Skin of body (tissue), 1 donor: ENCODE measurements at regions not wholly inside any gene's neighbourhood (a gene's known extent, or its start where the extent isn't known, plus 50 kb on each side); places are given as distances from the start of the nearest gene placed in this dataset.

Experiments
- DNase-seq: peaks from one replicate; lab custom pipeline; 2025; lab: John Stamatoyannopoulos, UW

DNA sequence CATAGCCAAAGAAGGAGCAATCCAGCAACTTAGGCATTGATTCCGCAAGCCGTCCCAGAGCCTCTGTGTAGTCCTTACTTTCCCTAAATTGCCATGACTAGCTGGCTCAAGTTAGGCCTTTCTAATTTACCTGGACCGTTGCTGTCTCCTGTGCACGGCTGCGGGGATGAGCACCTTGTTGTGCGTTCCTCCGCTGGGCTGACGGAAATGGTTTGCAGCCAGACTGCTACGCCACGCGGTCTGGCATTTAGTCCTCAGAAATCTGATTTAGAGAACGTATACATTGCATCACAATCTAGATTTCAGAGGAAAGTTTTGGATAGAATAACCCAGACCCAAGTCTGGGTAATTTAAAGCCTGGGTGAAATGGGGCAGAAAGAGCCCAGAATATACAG lies 133.2 kb upstream of the ARHGAP5 start:
- DNase-seq: no peak

DNA sequence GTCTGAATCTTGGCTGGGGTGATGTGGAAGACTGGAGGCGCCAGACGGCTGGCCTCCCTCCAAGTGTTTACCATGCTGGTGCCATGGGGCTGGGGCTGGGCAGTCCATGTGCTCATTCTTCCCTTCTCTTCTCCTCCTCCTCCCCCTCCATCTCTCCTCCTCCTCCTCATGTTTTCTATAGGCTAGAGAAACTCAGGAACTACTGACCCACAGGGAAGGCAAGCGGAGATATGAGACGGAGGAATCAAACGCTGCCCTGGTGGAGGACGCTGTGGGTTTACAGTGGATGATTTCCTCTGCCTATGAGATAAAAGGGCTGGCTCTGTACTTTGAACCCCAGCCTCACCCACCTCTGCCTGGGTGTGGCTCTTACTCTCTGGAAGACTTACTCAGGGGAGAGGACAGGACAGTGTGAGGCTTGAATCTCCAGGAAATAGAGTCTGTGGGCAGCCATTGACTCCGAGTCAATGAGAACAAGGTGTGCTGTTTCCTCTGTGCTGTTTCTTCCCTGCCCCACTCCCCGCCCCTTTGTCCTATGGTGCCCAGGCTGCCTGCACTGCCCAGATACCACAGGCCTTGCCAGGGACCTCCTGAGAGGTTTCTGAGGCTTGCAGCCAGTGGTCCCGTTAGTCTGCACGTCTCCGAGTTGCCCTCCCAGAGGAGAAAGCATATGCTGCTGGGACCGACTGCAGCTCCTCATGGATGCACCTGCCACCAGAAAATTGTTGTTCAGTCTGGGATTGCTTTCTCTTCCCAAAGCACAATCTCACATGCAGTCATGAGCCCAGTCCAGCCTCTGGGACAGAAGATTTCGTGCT lies 132.6 kb upstream of the ARHGAP5 start:
- no peak for DNase-seq

DNA sequence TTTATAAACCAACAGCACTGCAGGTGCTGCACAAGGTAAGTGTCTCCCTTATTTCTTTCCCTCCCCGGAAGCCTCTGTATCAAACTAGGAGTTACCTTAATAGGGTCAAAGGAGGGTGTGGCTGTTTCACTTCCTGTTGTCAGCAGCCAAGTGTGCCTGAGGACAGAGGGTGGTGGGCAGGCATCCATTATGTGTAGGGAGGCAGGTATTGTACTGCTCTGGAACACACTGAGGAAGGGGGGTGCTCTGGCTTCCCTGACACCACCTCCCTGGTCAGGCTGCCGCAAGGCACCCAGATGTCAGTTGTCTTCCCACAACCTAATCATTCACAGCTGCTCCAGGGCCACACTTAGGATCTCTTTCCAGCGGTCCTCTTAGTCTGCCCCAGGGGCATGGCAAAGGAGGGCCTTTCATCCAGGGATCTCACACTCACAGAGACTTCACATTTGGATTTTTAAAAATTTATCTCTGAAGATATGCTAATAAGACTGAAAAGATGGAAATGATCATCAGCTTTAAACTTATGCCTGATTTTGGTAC lies 132.0 kb upstream of the ARHGAP5 start:
- no peak for DNase-seq

DNA sequence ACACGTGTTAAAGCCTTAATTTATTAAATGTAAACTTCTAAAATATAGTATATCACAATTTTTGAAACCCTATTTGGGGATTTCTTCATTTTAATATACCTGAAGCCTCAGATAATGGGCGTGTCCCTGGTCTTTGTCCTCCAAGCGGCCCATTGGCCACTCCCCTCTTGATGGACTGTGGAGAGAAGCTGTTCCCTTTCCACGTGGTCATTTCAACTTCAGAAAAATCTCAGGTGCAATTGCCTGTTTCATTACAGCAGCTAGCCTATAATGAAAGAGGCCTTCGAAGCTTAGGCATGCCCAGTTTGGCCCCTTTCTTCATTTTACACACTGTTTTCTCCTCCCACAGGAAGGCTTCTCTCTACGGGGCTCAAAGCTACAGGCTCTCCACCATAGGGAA lies 131.4 kb upstream of the ARHGAP5 start:
- DNase-seq: no peak

DNA sequence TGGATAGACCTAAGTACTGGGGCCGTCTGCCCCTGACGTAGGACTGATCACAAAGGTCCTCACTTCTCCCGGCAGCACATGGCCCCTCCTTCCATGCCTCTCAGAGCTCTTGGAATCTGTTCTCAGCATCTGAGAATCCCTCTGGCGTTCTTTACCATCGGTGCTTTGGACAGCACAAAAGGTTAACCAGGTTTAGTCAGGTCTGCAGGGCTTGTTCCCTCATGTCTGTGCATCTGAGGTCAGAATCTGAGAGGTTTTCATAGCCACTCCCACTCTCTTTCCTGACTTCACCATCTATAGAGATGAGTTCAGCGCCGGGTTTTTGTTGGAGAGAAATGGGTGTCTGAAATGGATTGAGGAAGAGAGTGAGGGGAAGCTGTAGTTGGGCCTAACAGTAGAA lies 130.0 kb upstream of the ARHGAP5 start:
- DNase-seq: no peak

DNA sequence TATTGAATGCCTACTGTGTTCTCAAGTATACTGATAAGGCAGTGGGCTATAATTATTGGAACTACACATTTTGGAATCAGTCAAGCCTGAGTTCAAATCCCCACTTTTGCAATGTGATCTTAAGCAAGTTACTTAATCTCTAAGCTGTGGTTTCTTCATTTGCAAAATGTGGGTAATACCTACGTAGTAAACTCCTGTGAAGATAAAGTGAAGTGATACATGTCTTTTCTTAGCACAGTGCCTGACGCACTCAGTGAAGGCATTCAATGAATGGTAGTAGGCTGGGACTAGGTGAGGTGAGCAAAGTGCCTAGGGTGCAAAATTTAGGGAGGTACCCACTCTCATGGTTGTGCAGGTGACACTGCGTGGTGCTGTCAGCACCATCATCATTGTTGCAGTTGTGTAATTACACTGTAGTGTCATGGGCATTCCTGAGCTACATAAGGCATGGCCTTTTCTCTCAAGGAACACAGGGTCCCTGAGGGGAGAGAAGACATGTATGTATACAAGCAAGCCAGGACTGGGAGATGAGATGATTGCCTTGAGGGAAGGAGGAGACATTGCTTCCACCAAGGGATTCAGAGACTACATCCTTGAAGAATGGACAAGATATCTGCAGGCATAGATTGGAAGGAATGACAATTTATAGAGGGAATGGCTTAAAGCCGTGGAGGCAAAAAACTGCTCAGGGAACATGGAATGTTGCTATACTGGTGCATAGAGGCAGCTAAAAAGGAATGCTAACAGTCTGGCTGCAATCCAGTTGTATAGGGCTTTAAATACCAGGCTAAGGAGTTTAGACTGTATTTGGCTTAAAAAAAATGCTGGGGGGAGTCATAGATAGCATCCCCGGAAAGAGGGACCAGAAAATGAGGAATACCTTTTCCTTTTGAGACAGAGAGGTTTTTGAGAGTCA lies 129.2 kb upstream of the ARHGAP5 start:
- peak; percentile 20 for DNase-seq

DNA sequence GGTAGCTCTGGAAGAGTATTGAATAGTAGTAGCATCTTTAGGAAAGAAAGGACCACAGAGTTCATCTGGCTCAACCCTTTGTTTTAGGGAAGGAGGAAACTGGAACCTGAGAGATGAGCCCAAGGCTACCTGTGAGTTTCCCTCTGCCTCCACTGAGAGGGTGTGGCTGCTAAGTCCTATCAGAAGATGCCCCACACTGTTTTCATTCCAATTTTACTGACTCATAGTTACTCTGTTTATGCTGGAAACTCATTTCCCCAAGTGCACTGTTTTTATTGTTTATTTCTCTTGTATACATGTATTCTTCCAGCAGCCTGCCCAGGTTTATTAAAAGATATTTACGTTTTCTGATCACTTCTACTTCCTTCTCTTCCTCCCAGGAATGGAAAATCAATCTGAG lies 127.4 kb upstream of the ARHGAP5 start:
- no peak for DNase-seq

DNA sequence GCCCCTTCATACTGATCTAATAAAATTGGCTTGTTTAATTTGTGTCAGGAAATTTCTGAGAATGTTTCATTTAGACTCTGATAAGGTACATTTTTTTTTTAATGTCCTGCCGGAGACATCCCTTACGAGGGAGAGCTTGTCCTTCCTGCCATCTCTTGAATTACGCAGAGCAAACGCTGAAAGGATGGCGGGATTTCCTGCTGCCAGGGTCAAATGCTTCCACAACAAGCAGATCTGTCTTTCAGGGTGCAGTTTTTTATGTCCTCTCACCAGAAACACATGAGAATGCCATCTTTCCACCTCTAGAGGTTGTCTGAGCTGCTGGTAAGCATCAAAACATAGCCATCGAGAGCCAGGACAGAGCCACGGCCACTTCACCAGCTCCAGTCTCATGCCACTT lies 126.8 kb upstream of the ARHGAP5 start:
- DNase-seq: no peak

DNA sequence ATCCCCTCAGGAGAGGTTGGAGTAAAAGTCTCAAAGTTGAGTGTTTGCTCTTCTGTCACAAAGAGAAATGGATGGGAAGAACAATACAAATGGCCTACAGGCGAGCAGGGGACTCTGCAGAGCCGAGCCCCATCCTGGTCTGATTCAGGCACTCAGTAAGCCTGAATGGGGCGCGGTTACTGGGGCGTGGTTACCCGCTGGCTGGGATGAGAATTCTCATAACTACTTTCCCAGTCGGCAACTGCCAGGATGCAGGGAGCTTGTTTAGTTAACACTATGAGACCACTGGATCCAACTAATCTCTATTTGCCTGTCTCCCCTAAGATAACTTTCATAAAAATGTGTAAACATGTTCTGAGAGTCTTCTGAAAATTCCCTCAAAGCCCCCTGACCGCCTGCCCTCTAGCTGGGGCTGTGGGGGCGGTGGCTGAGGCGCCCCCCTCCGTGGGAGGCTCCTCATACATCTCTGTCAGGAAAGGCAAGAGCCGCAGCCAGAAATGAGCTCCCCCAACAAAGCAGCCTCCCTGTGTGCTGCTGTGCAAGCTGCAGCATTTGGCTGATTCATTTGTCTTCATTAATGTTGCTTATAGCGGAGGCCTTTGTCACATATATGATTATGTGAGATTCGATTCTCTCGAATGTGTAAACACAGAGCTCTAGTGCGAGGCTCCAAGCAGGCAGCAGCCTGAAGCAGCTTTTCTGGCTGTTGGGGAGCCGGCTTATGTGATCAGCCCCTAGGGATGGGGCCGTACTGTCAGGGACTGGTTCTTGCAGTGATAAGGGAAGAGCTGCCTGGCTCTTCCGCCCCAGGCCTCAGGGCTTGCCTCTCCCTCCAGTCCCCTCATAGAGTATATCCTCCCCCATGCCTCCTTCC lies 126.1 kb upstream of the ARHGAP5 start:
- peak; percentile 63 for DNase-seq

DNA sequence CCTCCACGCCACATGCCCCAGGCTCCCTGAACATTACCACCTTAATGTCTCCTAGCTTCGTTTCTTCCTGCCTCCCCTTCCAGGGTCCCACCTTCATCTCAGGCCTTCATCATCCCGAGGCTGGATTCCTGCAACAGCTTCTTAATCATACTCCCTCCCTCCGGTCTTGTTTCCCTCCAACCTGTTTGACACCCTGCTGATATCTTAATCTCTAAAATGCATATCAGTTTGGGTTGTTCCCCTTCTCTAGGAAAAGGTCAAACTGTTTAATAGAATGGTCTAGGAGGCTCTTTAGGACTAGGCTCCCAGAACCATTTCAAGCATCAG lies 125.5 kb upstream of the ARHGAP5 start:
- no peak for DNase-seq

DNA sequence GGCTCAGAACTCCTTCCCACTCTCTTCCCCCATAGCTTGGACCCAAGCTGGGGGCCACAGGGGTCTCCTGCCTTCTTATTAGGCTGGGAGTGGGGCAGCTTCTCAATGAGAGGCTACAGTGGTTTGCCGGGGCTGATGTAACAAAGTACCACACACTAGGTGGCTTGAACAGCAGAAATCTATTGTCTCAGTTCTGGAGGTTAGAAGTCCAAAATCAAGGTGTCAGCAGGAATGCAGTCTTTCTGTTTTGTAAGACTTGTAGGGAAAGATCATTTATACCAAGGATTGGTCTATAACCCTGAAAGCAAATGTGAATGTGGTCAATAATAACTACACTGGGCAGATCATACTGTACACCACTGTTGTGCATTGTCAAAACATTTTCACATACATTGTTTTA lies 124.5 kb upstream of the ARHGAP5 start:
- DNase-seq: no peak

DNA sequence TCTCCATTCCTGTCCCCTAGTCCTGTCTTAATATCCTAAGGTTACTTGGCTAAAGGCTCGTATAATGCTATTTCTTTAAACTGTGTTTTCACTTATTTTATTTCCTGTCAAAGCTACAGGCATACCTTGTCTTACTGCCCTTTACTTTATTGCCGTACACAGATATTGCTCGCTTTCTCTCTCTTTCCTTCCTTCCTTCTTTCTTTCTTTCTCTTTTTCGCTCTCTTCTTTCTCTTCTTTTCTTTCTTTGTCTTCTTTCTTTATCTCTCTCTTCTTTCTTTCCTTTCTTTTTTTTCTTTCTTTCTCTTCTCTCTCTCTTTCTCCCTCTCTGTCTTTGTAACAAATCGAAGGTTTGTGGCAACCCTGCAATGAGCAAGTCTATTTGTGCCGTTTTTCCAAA lies 123.9 kb upstream of the ARHGAP5 start:
- DNase-seq: no peak

DNA sequence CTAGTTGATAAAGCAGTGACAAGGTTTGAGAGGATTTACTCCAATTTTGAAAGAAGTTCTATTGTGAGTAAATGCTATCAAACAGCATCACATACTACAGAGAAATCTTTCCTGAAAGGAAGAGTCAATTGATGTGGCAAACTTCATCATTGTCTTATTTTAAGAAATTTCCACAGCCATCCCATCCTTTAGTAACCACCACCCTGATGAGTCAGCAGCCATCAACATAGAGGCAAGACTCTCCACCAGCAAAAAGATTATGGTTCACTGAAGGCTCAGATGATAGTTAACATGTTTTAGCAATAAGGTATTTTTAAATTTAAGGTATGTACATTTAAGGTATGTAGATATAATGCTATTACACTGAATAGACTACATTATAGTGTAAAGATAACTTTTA lies 122.1 kb upstream of the ARHGAP5 start:
- no peak for DNase-seq

DNA sequence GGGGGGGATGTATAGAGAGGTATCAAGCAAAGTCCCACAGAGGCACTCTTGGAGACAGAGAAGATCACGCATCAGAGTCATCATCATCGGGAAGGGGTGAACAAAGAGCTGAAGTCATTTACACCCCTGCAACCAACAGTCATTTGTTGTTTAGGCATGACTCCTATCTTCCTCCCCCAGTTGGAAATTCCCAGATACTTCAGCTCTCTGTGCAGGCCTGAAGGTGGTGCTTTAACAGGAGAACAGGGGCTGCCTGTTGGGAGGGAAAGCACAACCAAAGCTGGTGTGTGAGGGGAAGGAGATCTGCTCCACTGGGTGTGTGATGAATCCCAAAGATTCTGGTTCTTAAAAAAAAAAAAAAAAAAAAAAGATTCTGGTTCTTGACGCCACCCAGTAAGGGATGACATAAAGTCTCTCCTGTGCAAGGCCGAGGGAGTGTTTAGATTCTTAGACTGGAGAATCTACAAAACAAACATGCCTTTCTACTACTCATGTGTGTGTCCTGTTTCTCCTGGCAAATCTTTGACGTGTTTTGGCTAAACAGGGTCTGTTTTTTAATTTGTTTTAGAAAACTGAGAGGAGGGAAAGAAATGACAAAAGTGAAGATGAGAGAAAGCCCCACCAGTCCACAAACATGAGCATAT lies 121.0 kb upstream of the ARHGAP5 start:
- no peak for DNase-seq

DNA sequence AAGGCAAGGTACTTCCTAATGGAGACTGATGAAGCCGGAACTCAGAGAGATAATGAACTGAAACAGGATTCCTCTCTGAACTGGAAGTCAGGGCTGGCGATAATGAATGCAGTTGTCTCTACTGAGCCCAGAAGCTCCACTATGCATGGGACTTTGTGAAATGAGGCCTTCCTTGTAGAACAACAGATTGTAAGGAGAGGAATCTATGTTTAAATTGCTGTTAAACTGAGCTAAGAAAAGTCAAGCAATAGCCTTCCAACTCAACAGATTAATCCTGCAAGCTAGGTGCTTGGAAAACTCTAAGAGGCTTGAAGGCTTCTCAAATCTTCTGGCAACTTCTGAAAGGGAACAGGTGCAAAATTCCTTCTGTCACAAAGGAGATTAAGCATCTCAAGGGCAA lies 119.5 kb upstream of the ARHGAP5 start:
- DNase-seq: no peak

DNA sequence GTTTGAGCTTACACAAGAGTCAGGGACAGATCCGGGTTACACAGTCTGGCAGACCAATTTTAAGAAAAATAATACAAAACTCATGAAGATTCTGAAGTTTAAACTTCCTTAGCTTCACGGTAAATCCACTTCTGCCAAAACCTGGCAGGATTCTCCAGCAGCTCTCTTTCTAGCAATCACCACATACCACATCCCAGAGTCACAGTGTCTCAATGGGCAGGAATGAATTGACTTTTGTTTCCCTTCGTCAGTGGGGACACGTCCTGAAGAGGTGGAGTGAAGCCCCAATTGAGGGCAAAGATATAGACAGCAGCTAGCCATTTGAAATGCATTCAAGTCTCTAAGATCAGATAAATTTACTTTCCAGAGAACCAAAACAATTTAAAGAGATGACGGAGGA lies 117.1 kb upstream of the ARHGAP5 start:
- no peak for DNase-seq

DNA sequence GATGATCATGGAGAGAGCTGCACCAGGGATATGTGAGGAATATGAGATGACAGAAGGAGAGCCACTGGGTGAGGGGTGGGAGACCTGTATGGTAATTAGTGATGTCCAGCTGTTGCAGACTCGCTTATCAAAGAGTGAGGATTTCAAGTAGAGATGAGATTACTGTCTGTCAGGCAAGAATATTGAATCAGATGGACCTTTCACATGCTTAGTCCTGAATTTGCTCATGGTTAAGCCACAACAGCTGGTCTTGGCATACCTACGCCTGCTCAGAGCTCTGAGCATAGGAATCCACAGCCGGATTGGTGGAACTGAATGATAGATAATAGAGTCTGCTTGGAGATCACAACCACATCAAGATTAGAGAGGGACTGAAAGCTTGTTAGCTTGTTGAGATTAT lies 115.2 kb upstream of the ARHGAP5 start:
- no peak for DNase-seq

DNA sequence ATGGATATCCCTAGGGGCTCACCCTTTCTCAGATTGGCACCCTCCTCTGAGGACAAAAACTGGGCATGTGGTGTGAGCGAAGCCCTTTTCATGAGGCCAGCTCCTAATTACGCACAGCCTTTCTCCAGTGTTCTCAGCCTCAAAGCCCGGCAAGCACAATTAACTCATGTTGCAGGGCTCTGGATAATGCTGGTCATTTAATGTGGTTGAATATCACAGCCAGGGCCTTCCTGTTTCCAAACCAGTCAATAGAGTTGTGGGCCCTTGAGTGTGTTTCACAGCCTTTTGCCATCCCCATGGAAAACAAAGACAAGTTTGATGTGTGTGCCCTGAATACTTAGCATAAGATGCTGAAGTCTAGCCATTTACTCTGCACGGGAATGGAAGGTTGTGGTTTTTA lies 114.2 kb upstream of the ARHGAP5 start:
- no peak for DNase-seq

DNA sequence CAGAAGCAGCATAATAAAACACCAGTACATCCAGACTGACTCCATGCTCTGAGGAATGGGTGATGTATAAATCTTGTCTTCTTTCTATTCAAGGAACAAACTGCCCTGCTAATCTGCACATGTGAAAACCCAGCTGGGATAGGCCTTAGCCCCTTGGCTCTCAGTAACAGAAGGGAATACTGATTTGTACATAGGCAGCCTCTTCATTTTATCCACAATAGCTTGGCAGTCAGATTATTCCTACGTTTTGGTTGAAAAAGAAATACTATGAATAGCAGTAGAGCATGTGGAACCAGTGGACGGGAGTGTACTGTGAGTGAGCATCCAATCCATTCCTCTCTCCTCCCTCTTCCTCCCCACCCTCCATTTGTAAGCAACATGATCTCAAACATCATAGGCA lies 113.5 kb upstream of the ARHGAP5 start:
- DNase-seq: no peak

DNA sequence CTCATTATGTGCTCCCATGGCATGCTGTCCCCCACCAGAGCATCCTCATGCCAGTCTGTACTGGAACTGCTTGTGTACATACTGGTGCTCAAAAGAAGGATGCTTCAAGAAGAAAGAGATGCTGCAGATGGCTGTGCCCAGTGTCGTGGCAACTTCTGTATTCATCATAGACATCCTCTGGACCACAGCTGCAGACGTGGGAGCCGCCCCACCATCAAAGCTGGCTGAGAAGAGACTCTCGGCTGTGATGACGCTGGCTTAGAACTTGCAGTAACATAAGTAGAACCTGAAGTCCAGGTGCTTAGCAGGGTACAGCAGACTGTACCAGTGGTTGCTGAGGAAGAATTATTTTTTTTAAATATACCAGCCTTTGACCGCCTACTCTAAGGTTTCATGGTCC lies 112.6 kb upstream of the ARHGAP5 start:
- DNase-seq: no peak

DNA sequence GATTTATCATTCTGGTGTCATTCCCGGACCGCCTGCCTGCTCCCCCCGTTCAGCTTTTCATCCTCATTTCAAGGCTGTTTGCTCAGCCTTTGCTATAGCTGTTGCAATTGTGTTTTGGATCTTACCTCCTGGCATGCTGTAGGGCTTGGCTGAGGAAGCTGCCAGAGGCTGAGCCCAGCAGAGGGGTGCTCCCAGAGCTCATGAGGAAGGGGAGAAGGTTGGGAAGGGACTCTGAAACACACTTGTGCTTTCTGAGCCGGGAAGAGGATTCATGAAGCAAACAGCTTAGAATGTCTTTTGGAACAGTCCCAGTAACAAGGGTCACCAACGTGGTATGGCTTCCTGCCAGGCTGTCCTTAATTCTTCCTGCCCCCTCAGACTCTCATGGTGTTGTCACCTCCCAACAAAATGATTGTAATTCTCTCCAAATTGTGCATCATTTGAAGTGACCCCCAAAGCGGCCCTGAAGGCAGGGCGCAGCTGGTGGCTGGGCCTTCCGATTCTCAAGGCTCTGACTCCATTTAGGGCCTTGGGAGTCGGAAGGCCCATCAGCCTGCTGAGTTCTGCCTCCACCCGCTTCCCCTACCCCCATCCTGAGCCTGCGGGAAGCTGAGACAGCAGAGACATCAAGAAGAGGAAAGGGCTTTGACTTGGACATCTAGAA lies 111.9 kb upstream of the ARHGAP5 start:
- DNase-seq: no peak
